Stromal cell of bone marrow (primary cell): ENCODE measurements at regions not wholly inside any gene's neighbourhood (a gene's known extent, or its start where the extent isn't known, plus 50 kb on each side); places are given as distances from the start of the nearest gene placed in this dataset.

Experiments
- DNase-seq: peaks from one replicate; pipeline ENCODE4 v3.0.0-alpha.2; 2012; ENCODE audit warnings: low read depth

DNA sequence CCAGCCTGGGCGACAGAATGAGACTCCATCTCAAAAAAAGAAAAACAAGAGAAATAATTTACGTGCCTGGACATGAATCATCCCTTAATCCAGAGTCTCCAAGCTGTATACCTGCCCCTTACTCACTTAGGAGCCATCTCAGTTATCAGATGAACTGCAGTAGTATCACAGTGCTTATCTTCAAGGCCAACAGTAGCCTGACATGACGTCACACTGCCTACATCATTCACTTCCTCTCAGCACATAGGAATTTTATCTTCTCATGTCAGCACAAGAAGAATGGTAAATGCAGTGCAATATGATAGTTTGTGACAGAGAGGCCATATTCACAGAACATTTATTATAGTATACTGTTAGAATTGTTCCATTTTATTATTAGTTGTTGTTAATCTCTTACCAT lies 216.6 kb downstream of the SS18 start:
- no peak for DNase-seq

- DNase-seq, result no peak
Measured at GRCh38 chr18:25866331-25866730, 224.1 kb downstream of the SS18 start.

DNA sequence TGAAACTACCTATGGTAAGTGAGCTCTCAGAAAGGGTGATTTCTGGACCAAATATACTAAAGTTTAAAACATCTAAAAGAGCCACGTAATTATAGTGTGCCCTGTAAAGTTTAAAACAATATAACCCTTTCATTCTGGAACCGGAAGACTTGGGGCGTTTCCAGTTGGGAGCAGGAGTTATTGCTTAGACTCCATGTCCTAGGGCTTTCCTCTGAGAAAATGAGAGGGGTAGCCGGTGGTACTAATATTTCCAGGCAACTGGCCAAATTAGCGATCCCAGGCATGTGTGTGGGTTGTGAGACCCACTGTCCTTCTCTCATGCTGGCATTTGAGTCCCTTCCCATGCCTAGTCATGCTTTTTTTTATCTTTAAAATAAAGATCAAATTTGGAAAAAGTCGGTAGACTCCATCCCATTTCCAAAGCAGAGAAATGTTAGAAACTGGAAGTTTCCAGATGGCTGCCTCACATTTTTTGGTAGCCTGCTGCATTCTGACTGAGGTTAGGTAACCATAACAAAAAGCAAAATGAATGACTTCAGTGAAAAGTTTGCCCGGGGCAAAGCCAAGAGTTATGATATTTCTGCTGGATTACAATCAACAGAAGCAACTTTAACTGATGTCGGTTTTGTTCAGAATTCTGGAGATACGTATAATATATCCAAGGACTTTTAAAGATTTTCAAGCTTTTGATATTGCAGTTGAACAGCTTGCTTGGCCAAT lies 227.4 kb downstream of the SS18 start:
- peak; percentile 9 for DNase-seq

DNA sequence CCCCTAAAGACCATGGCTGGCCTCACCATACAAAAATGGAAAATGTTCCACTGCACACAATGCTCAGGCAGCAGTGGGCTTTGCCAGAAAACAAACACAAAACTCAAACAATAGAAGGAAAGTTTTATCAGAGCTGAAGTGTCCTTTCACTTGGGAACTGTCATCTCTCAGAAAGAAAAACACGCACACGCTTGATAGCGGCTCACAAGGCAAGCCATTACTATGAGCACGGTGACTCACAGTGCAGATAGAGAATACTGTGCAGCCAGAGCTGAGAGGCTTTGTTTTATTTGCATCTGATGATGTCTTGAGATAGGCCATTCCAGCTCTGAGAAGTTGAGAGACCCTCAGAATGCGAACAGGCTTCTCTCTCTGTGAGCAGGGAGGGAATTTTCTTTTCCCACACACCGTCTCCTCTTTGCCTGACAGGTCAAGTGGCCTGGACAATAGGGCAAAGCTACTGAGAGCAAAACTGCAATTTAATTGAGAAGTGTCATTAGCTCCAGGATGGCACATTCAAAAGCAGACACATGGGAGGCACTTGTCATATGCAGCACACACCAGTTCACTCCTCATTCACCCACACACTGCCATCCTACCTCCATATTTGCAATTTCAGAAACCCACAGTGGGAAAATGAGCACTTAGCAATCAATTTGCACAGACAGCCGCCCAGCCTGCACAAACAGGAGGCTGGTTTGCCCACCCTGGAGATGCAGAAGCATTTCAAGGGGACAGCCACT lies 236.6 kb downstream of the SS18 start:
- no peak for DNase-seq

DNA sequence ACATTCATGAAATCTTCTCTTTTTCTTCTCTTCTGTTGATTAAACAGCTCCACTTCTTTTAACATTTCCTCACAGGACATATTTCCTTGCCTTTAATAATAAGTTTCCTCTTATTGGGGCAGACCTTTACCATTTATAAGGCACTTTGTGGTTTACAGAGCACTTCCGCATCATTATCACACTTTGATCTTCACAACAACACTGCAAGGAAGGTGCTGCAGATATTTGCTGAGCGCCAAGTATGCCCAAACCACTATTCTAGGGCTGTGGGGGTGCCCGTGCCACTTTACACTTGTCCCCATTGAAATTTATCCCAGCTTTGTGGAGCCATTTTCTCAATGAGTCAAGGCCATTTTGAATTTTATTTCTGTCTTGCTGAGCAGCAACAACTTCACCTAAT lies 246.6 kb downstream of the SS18 start:
- no peak for DNase-seq

- DNase-seq, result no peak
Measured at GRCh38 chr18:25842665-25843064, 247.7 kb downstream of the SS18 start.

GRCh38 chr18:25834061-25834460 lies 256.4 kb downstream of the SS18 start:
- DNase-seq, result no peak

- peak; percentile 30 for DNase-seq
Measured at GRCh38 chr18:25832001-25832604, 258.3 kb downstream of the SS18 start.

- no peak for DNase-seq
Measured at GRCh38 chr18:25831301-25831701, 259.1 kb downstream of the SS18 start.

GRCh38 chr18:25830787-25831186 lies 259.6 kb downstream of the SS18 start:
- peak; percentile 75 for DNase-seq

DNA sequence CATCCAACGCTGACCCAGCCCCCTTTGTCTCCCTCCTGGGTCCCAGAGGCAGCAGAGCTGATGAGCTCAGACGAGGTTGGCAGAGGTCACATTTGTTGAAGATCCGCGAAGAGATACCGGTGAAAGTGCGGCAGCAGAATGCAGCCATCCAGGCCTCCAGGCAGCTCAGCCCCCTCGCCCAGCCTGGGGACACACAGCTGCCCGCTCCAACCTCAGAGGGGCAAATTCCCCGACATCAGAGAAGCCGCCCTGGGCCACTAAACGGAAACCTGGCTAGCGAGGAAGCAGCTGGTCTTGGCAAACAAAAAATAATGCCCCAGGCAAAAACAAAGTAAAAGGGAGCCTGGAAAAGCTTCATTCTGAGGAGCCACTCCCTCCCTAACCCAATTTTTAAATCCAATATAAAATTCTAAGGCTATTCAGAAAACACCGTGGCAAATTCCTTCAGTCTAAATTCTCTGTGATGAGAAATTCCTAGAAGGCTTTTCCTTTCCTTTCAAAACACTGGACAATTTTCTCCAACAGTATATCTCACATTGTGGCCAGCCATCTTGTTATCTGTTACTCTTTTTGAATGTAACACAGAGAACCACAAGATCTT lies 262.4 kb downstream of the SS18 start:
- DNase-seq, result no peak

DNA sequence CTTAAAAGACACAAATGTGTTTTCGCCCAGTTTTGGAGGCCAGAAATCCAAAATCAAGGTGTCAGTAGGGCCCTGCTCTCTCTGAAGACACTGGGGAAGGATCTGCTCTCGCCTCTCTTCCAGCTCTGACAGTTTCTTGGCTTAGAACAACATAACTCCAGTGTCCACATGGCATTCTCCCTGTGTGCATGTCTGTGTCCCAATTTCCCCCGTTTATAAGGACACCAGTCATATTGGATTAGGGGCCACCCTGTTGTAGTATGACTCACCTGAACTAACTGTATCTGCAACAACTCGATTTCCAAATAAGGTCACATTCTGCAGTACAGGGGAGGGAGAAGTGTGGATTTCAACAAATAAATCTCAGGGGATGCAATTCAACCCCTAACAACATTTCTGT lies 263.2 kb downstream of the SS18 start:
- DNase-seq, result no peak

- DNase-seq, result no peak
Measured at GRCh38 chr18:25826823-25827222, 263.6 kb downstream of the SS18 start.

- no peak for DNase-seq
Measured at GRCh38 chr18:25825979-25826776, 264.2 kb downstream of the SS18 start.

GRCh38 chr18:25825056-25825455 lies 265.4 kb downstream of the SS18 start:
- no peak for DNase-seq

DNA sequence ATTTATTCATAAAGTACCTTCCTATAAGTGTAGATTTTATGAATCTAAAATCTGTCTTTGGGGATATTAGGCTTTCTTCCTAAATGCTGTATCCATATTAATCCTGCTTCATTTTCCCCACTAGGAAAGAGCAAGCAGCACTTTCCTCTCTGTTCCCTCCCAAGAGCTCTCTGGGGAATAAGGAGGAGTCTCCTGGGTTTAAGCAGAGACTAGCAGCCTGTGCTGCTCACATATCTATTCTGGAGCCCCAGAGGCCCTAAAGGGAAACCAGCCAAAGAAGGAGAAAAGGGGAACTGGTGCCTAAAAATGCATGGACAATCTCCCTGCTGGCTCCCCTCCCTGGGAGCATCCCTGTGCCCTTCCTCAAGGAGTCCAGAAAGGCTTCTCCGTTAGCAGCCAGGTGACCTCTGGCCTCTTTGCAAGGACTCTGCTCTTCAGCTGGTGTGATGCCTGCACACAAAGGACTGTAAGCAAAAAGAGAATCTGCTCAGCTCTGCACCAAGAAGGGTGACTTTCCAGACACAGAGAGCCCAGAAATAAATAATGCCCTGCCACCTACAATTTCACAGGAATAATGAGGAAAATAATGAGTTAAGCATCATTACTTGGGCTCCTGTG lies 270.6 kb downstream of the SS18 start:
- no peak for DNase-seq

GRCh38 chr18:25818505-25818904 lies 271.9 kb downstream of the SS18 start:
- DNase-seq, result no peak

DNA sequence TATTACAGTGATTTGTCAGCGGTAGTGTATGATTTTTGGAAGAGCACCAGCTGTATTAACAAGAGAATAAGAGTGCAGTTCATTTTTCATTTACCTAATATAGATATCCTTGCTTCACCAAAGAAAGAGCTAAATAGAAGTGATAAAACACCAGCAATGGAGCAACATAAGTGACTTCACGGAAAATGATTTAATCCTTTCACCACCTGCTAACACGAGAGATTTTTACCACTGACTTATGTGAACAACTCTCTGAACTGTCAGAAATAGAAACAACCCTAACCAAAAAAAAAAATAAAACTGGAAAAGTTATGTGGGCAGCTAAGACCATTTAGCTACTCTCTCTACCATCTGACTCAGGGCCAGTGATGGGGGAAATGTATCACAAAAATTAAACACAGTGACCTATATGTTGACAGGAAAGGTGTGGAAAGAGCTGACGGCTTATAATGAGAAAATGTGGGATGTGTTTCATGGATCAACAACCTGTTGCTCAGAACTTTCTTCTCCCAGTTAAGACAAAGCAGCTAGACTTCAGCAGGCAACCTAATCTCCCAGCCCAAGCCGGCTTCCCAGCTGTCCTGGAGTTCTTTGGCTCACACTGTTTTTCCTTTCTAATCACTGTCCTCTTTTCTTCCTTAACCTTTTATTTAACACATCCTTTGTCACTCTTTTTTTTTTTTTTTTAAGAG lies 272.7 kb downstream of the SS18 start:
- no peak for DNase-seq

DNA sequence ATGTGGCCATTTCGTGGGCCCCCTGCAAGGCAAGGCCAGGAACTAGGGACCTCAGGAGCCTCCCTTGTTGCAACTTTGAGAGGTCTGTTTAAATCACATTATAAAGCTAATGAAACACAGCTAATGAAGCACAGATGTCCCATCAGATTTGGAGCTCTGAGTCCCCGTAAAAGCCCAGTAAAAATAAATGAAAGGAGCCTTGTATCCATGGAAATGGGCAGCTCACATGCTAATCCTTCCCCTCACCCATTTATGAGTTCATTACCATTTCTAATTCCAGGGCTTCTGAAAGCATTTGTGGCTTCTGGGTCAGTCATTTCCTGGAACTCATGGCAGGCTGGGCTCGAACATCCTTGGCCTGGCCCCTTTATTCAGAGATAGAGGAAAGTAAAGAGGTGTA lies 274.8 kb downstream of the SS18 start:
- no peak for DNase-seq

- DNase-seq, result no peak
Measured at GRCh38 chr18:25814841-25815458, 275.5 kb downstream of the SS18 start.

GRCh38 chr18:25813110-25813509 lies 277.3 kb downstream of the SS18 start:
- no peak for DNase-seq
